GM12878 (cell line): ENCODE measurements at regions not wholly inside any gene's neighbourhood (a gene's known extent, or its start where the extent isn't known, plus 50 kb on each side); places are given as distances from the start of the nearest gene placed in this dataset.
"Not testable (repeated sequence)": the region's sequence is repeated elsewhere in the genome, so short reads cannot be mapped to it uniquely, and the experiment has no call there.

Source experiments
- ATAC-seq: fragments of 200-7000 bp; cut with Tn5 transposase; 3 replicates; pipeline ENCODE4 v1.9.1; 2020; ENCODE audit warnings: mild to moderate bottlenecking, moderate library complexity
- BruUV-seq: library from RNA; stranded (reverse); fragments of 400-500 nt; replicated peaks from 2 replicates; lab custom pipeline; 2021; lab: Mats Ljungman, UMichigan
- CTCF ChIA-PET: fragments of 300-600 bp; sonication (Branson Sonifier 250); formaldehyde crosslinking; extraction: SDS; loops from one replicate; lab custom pipeline; 2021; ENCODE audit warnings: inconsistent platforms; lab: Yijun Ruan, JAX
- POLR2A ChIA-PET: fragments of 350-600 bp; formaldehyde crosslinking; extraction: SDS; loops from one replicate; lab custom pipeline; 2021; ENCODE audit warnings: inconsistent platforms; lab: Charles Lee
- RAD21 ChIA-PET: fragments of 300-600 bp; sonication (Branson Sonifier 250); formaldehyde crosslinking; loops from one replicate; lab custom pipeline; 2023; ENCODE audit warnings: antibody characterized with exemption; ENCODE audit not compliant: unreplicated experiment; lab: Charles Lee
- SMC1A ChIA-PET: fragments of 300-600 bp; sonication (Branson Sonifier 250); formaldehyde crosslinking; loops from one replicate; lab custom pipeline; 2023; ENCODE audit not compliant: unreplicated experiment, uncharacterized antibody; lab: Charles Lee
- DNase-seq: peaks from one replicate; pipeline ENCODE4 v3.0.0-alpha.2; 2011; ENCODE audit warnings: low read depth, low spot score
- FAIRE-seq: peaks from 3 replicates; lab custom pipeline; 2011; peaks lifted over from hg19 to GRCh38; lab: Jason Lieb, UNC
- H2AFZ ChIP-seq: 2 replicates; pipeline ENCODE4 v1.6.0; 2011; ENCODE audit warnings: low read depth, low read length, control low read depth; ENCODE audit not compliant: control insufficient read depth
- H3K27ac ChIP-seq: 2 replicates; pipeline ENCODE4 v1.5.1; 2011; ENCODE audit warnings: control low read depth; ENCODE audit not compliant: control insufficient read depth, insufficient read depth
- H3K27me3 ChIP-seq, 2 experiments: replicated peaks in 1 of 2; 2 replicates each; pipeline versions ENCODE4 v1.6.0 to v1.6.1; 2011; ENCODE audit warnings: low read length in 1 of 2; ENCODE audit not compliant: control insufficient read depth in 2 of 2, insufficient read depth in 2 of 2
- H3K36me3 ChIP-seq, 2 experiments: 2 replicates each; pipeline ENCODE4 v1.5.1; 2011; ENCODE audit warnings: low read length in 1 of 2; ENCODE audit not compliant: control insufficient read depth in 2 of 2, insufficient read depth in 2 of 2
- H3K4me1 ChIP-seq: 2 replicates; pipeline ENCODE4 v1.6.1; 2011; ENCODE audit warnings: mild to moderate bottlenecking, low read length, moderate library complexity, mixed read lengths; ENCODE audit not compliant: control insufficient read depth, insufficient read depth
- H3K4me2 ChIP-seq: 2 replicates; pipeline ENCODE4 v1.6.0; 2011; ENCODE audit warnings: control low read depth; ENCODE audit not compliant: control insufficient read depth, insufficient read depth
- H3K4me3 ChIP-seq: fragments of 200-600 bp; sonication (generic); 2 replicates; pipeline ENCODE4 v1.5.1; 2016
- H3K79me2 ChIP-seq: 2 replicates; pipeline ENCODE4 v1.6.0; 2011; ENCODE audit warnings: low read length; ENCODE audit not compliant: control insufficient read depth, insufficient read depth
- H3K9ac ChIP-seq: 2 replicates; pipeline ENCODE4 v1.8.0; 2011; ENCODE audit warnings: low read length, control low read depth, mixed read lengths; ENCODE audit not compliant: control insufficient read depth, insufficient read depth
- H3K9me3 ChIP-seq: replicated peaks from 3 replicates; pipeline ENCODE4 v1.5.1; 2011; ENCODE audit warnings: mild to moderate bottlenecking, low read length; ENCODE audit not compliant: control insufficient read depth, insufficient read depth
- H4K20me1 ChIP-seq: 2 replicates; pipeline ENCODE4 v1.6.0; 2011; ENCODE audit not compliant: control insufficient read depth, insufficient read depth
- ATF2 ChIP-seq: IDR thresholded peaks from 2 replicates; pipeline ENCODE4 v1.6.1; 2012; ENCODE audit warnings: low read length, inconsistent platforms
- ATF7 ChIP-seq: fragments of 450-650 bp; IDR thresholded peaks from 2 replicates; pipeline ENCODE4 v1.6.1; 2016; ENCODE audit warnings: low read depth, mild to moderate bottlenecking
- BHLHE40 ChIP-seq, 2 experiments: fragments of 450-650 bp in 1 of 2; IDR thresholded peaks; 2 replicates each; pipeline ENCODE4 v1.6.1; 2011 to 2017; ENCODE audit warnings: low read depth in 2 of 2, borderline replicate concordance in 1 of 2, improper control_type of control experiment in 1 of 2, low read length in 1 of 2, mild to moderate bottlenecking in 1 of 2
- CREB1 ChIP-seq: IDR thresholded peaks from 2 replicates; pipeline ENCODE4 v1.6.1; 2012; ENCODE audit warnings: low read depth, mild to moderate bottlenecking, inconsistent platforms
- CREM ChIP-seq: IDR thresholded peaks from 2 replicates; pipeline ENCODE4 v1.6.1; 2014; ENCODE audit warnings: antibody characterized with exemption, low read depth
- EED ChIP-seq: sonication (generic); IDR thresholded peaks from 2 replicates; pipeline ENCODE4 v1.6.1; 2016; ENCODE audit warnings: antibody characterized with exemption, low read depth
- EP300 ChIP-seq, 2 experiments: fragments of 150-350 bp in 1 of 2; IDR thresholded peaks; 2 replicates each; pipeline ENCODE4 v1.6.1; 2011 to 2012; ENCODE audit warnings: low read depth in 2 of 2, low read length in 2 of 2, borderline replicate concordance in 1 of 2, improper control_type of control experiment in 1 of 2, inconsistent platforms in 1 of 2; ENCODE audit not compliant: control insufficient read depth in 1 of 2
- ETV6 ChIP-seq, 2 experiments: fragments of 450-650 bp in 1 of 2; IDR thresholded peaks in 1 of 2; conservative IDR thresholded peaks in 1 of 2; 2 replicates each; pipeline ENCODE4 v1.6.1; 2014; ENCODE audit warnings: antibody characterized with exemption in 1 of 2, borderline replicate concordance in 1 of 2, low read depth in 1 of 2, mild to moderate bottlenecking in 1 of 2, moderate library complexity in 1 of 2
- EZH2 ChIP-seq: IDR thresholded peaks from 2 replicates; pipeline ENCODE4 v1.6.1; 2012; ENCODE audit warnings: low read depth, mild to moderate bottlenecking, control low read depth, inconsistent platforms, low read length, borderline replicate concordance; ENCODE audit not compliant: control insufficient read depth
- FOXM1 ChIP-seq: IDR thresholded peaks from 2 replicates; pipeline ENCODE4 v1.6.1; 2012; ENCODE audit warnings: low read depth, mild to moderate bottlenecking, inconsistent platforms, low read length, moderate library complexity
- GABPA ChIP-seq: IDR thresholded peaks from 2 replicates; pipeline ENCODE4 v1.6.1; 2014; ENCODE audit warnings: antibody characterized with exemption, low read depth, mild to moderate bottlenecking, inconsistent platforms
- JUNB ChIP-seq: IDR thresholded peaks from 2 replicates; pipeline ENCODE4 v1.6.1; 2016; ENCODE audit warnings: antibody characterized with exemption, mild to moderate bottlenecking
- MEF2A ChIP-seq: IDR thresholded peaks from 2 replicates; pipeline ENCODE4 v1.6.1; 2011; ENCODE audit warnings: low read depth, mild to moderate bottlenecking, low read length, moderate library complexity; ENCODE audit not compliant: insufficient read depth
- MTA2 ChIP-seq: fragments of 450-650 bp; IDR thresholded peaks from 2 replicates; pipeline ENCODE4 v1.6.1; 2016; ENCODE audit warnings: low read depth, mild to moderate bottlenecking, moderate library complexity
- NBN ChIP-seq: fragments of 450-650 bp; IDR thresholded peaks from 2 replicates; pipeline ENCODE4 v1.6.1; 2016
- NFIC ChIP-seq: IDR thresholded peaks from 2 replicates; pipeline ENCODE4 v1.6.1; 2012; ENCODE audit warnings: low read depth, mild to moderate bottlenecking, inconsistent platforms, low read length, moderate library complexity
- PAX5 ChIP-seq: IDR thresholded peaks from 2 replicates; pipeline ENCODE4 v1.6.1; 2011; ENCODE audit warnings: low read depth, low read length, borderline replicate concordance
- PAX8 ChIP-seq: fragments of 450-650 bp; IDR thresholded peaks from 2 replicates; pipeline ENCODE4 v1.6.1; 2017; ENCODE audit warnings: mild to moderate bottlenecking, moderate library complexity
- RUNX3 ChIP-seq: IDR thresholded peaks from 2 replicates; pipeline ENCODE4 v1.6.1; 2012; ENCODE audit warnings: low read length, inconsistent platforms
- SIN3A ChIP-seq: IDR thresholded peaks from 2 replicates; pipeline ENCODE4 v1.6.1; 2012; ENCODE audit warnings: low read depth, low read length, improper control_type of control experiment
- SP1 ChIP-seq: IDR thresholded peaks from one replicate; pipeline ENCODE4 v1.6.1; 2011; ENCODE audit warnings: low read depth, low read length
- ZBED1 ChIP-seq: IDR thresholded peaks from 2 replicates; pipeline ENCODE4 v1.6.1; 2016; ENCODE audit warnings: borderline replicate concordance
- ZNF207 ChIP-seq: fragments of 450-650 bp; IDR thresholded peaks from 2 replicates; pipeline ENCODE4 v1.6.1; 2014; ENCODE audit warnings: antibody characterized with exemption, mild to moderate bottlenecking, borderline replicate concordance
- WGBS: methylation state at CpG from one replicate; pipeline ENCODE4 v1.1.6; 2016; ENCODE audit warnings: low lambda C conversion rate; ENCODE audit not compliant: insufficient replicate concordance, insufficient coverage; ENCODE audit errors: missing lambda C conversion rate; 5-methylcytosine and 5-hydroxymethylcytosine counted together
- in situ Hi-C: fragments of 300-500 bp; cut with MboI; formaldehyde crosslinking; loops from 9 replicates; pipeline ENCODE4 v1.14.3; 2018; ENCODE audit warnings: mixed read lengths
- intact Hi-C: fragments of 100-400 bp; cut with micrococcal nuclease; formaldehyde crosslinking; loops from one replicate; pipeline ENCODE4 v1.14.2; 2022; ENCODE audit not compliant: unreplicated experiment
- TF ChIP-seq, protein P1 (sequence below): IDR thresholded peaks from 2 replicates; pipeline ENCODE4 v1.6.1; 2012; ENCODE audit warnings: low read depth, low read length, improper control_type of control experiment

DNA sequence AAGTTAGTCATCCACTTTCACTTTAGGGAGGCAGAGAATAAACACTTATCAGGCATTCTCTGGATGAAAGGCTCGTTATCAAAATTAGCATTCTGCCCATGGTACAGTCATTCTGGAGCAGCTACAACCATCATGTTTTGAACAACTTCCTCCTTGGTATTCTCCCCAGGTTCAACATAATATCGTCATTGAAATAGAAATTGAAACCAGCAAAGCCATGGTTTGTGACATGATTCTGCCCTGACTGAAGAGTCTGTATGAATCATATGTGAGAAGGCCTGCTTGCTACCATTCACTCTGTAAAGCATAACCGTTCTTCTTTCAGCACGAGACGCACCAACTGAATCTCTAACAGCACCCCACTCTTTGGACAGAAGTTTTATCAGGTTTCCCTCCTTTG, 127.5 kb upstream of the RADX start:
- in situ Hi-C loops, result loop anchor here (10.0 to 25.0 kb wide), 2 partner anchors 321 to 1403 kb away; partner anchors contain the start of gene TBC1D8B
- H3K9ac ChIP-seq, result no peak overlapping the region

GRCh38 chrX:106493210-106493816, 118.5 kb upstream of the RADX start:
- SMC1A ChIA-PET, DNase-seq, H2AFZ ChIP-seq, POLR2A ChIA-PET, H3K27ac ChIP-seq, BruUV-seq, FAIRE-seq, H3K4me1 ChIP-seq, H3K9me3 ChIP-seq, H3K4me3 ChIP-seq, H4K20me1 ChIP-seq, H3K9ac ChIP-seq, H3K79me2 ChIP-seq, H3K4me2 ChIP-seq, H3K36me3 ChIP-seq, ATAC-seq, H3K27me3 ChIP-seq, intact Hi-C loops: not testable (repeated sequence)
- CTCF ChIA-PET, result interaction anchor here (0.7 kb wide), 1 partner anchor 127 kb away, joined by 3 read pairs; no protein-coding TSS in a partner anchor
- in situ Hi-C loops, result loop anchor here (25.0 kb wide), 1 partner anchor 1394 kb away; no protein-coding TSS in a partner anchor
- 12% methylated on average over 5 of the region's 5 CpGs for WGBS
- RAD21 ChIA-PET, result interaction anchor here (0.7 kb wide), 1 partner anchor 10 kb away, joined by 3 read pairs; no protein-coding TSS in a partner anchor

More for the DNA sequence above, 127.5 kb upstream of the RADX start:
- DNase-seq (peak; percentile 64), FAIRE-seq (peak; percentile 54), ATAC-seq (peak; percentile 96)
- Histone ChIP-seq H3K79me2 (no peaks in the 10 kb centered on the region), H3K4me2 (peak overlapping the region; percentile 45), H3K4me1 (no peaks in the 10 kb centered on the region), H3K4me3 (no peak overlapping the region), H3K9me3 (no peaks in the 10 kb centered on the region), H3K36me3 (no peaks in the 10 kb centered on the region), H3K27me3 (no peaks in the 10 kb centered on the region), H3K27ac (peak overlapping the region; percentile 22), H2AFZ (peak overlapping the region; percentile 63), H4K20me1 (no peaks in the 10 kb centered on the region)
- intact Hi-C loops, result loop anchor here (2.0 to 10.0 kb wide), 4 partner anchors 135 to 1408 kb away; no protein-coding TSS in a partner anchor
- WGBS, result 3% methylated on average over 5 of the region's 5 CpGs
- SMC1A ChIA-PET, result interaction anchor here (0.9 to 4.0 kb wide), 2 partner anchors 57 to 135 kb away, joined by 3 to 25 read pairs; no protein-coding TSS in a partner anchor
- peak; percentile 46; the same call in 1 of the 2 replicates for TF ChIP-seq ZBED1
- 0 out of 2 replicates have a peak, but pooled peaks have one; percentile 22 for TF ChIP-seq PAX5
- 0 out of 2 replicates have a peak, but pooled peaks have one; percentile 11 for TF ChIP-seq GABPA
- peak; percentile 55 for TF ChIP-seq RUNX3
- 0 out of 2 replicates have a peak, but pooled peaks have one; percentile 34 for TF ChIP-seq MEF2A
- peak; percentile 74 for TF ChIP-seq ATF2
- peak; percentile 57; the same call in 1 of the 2 replicates for TF ChIP-seq CREB1
- TF ChIP-seq NBN, result no peak
- TF ChIP-seq BHLHE40 (IDR thresholded peaks at IDR 0.05; ENCODE audit: borderline replicate concordance in 1 of 2, low read depth in 2 of 2, low read length in 1 of 2), result peak; percentile 69 to 78; a peak in 3 of 4 replicates
- TF ChIP-seq SP1, result no peak
- peak; percentile 35; the same call in 1 of the 2 replicates for TF ChIP-seq FOXM1
- TF ChIP-seq ZNF207, result no peak
- TF ChIP-seq EP300 (IDR thresholded peaks at IDR 0.05; ENCODE audit: borderline replicate concordance in 1 of 2, control insufficient read depth in 1 of 2, low read depth in 2 of 2, low read length in 2 of 2), result 0 out of 4 replicates have a peak, but pooled peaks of 1 of the 2 experiments have one; percentile 33
- TF ChIP-seq ATF7, result peak; percentile 80; the same call in 1 of the 2 replicates
- TF ChIP-seq JUNB, result peak; percentile 80
- TF ChIP-seq, protein P1, sequence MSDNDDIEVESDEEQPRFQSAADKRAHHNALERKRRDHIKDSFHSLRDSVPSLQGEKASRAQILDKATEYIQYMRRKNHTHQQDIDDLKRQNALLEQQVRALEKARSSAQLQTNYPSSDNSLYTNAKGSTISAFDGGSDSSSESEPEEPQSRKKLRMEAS, result no peak
- peak; percentile 13; the same call in 1 of the 2 replicates for TF ChIP-seq EED
- no peak for TF ChIP-seq SIN3A
- no peak for TF ChIP-seq EZH2
- peak in 1 of 2 experiments; percentile 62; a peak in 1 of 4 replicates for TF ChIP-seq ETV6 (conservative IDR thresholded peaks at IDR 0.05 in 1 of 2, IDR thresholded peaks at IDR 0.05 in 1 of 2; ENCODE audit: borderline replicate concordance in 1 of 2, low read depth in 1 of 2)
- no peak for TF ChIP-seq PAX8
- peak; percentile 42; the same call in 1 of the 2 replicates for TF ChIP-seq MTA2
- peak; percentile 46; the same call in 1 of the 2 replicates for TF ChIP-seq NFIC
- peak; percentile 57; the same call in 1 of the 2 replicates for TF ChIP-seq CREM
- RAD21 ChIA-PET, result interaction anchor here (1.4 to 2.3 kb wide), 2 partner anchors 129 to 136 kb away, joined by 4 to 16 read pairs; no protein-coding TSS in a partner anchor
- BruUV-seq, result no TSS peak
- CTCF ChIA-PET, result interaction anchor here (1.1 to 1.5 kb wide), 3 partner anchors 61 to 136 kb away, joined by 3 to 6 read pairs (median 3); no protein-coding TSS in a partner anchor
- POLR2A ChIA-PET, result no interaction called here
